ENCODE measurements at regions not wholly inside any gene's neighbourhood (a gene's known extent, or its start where the extent isn't known, plus 50 kb on each side); places are given as distances from the start of the nearest gene placed in this dataset.
"Not testable (repeated sequence)": the region's sequence is repeated elsewhere in the genome, so short reads cannot be mapped to it uniquely, and the experiment has no call there.

GRCh38 chr6:100228834-100229441, 234.9 kb upstream of the MCHR2 start:
- peak; percentile 65 for DNase-seq (ENCODE audit: low read depth)

GRCh38 chr6:100228437-100228833, 234.4 kb upstream of the MCHR2 start:
- DNase-seq (ENCODE audit: low read depth), result no peak

- no peak for DNase-seq (ENCODE audit: low read depth)
Measured at GRCh38 chr6:100226811-100227210, 232.8 kb upstream of the MCHR2 start.

GRCh38 chr6:100223952-100224351, 229.9 kb upstream of the MCHR2 start:
- DNase-seq (ENCODE audit: low read depth), result not testable (repeated sequence)

- DNase-seq (ENCODE audit: low read depth), result no peak
Measured at GRCh38 chr6:100220543-100220942, 226.5 kb upstream of the MCHR2 start.

GRCh38 chr6:100217225-100218012, 223.4 kb upstream of the MCHR2 start:
- DNase-seq (ENCODE audit: low read depth), result no peak

GRCh38 chr6:100216760-100217159, 222.7 kb upstream of the MCHR2 start:
- DNase-seq (ENCODE audit: low read depth), result no peak

- no peak for DNase-seq (ENCODE audit: low read depth)
Measured at GRCh38 chr6:100212131-100212530, 218.1 kb upstream of the MCHR2 start.

- peak; percentile 17 for DNase-seq (ENCODE audit: low read depth)
Measured at GRCh38 chr6:100210137-100211117, 216.4 kb upstream of the MCHR2 start.

- DNase-seq (ENCODE audit: low read depth), result no peak
Measured at GRCh38 chr6:100209323-100210136, 215.5 kb upstream of the MCHR2 start.

GRCh38 chr6:100203400-100203799, 209.4 kb upstream of the MCHR2 start:
- peak; percentile 97 for DNase-seq (ENCODE audit: low read depth)

- peak; percentile 99 for DNase-seq (ENCODE audit: low read depth)
Measured at GRCh38 chr6:100202417-100203194, 208.6 kb upstream of the MCHR2 start.

- not testable (repeated sequence) for DNase-seq (ENCODE audit: low read depth)
Measured at GRCh38 chr6:100196214-100196982, 202.4 kb upstream of the MCHR2 start.

- not testable (repeated sequence) for DNase-seq (ENCODE audit: low read depth)
Measured at GRCh38 chr6:100195244-100195643, 201.2 kb upstream of the MCHR2 start.

GRCh38 chr6:100194535-100194934, 200.5 kb upstream of the MCHR2 start:
- DNase-seq (ENCODE audit: low read depth), result no peak

- no peak for DNase-seq (ENCODE audit: low read depth)
Measured at GRCh38 chr6:100188754-100189153, 194.7 kb upstream of the MCHR2 start.

- peak; percentile 47 for DNase-seq (ENCODE audit: low read depth)
Measured at GRCh38 chr6:100186552-100186951, 192.5 kb upstream of the MCHR2 start.

- no peak for DNase-seq (ENCODE audit: low read depth)
Measured at GRCh38 chr6:100185615-100186014, 191.6 kb upstream of the MCHR2 start.

GRCh38 chr6:100184473-100184872, 190.4 kb upstream of the MCHR2 start:
- no peak for DNase-seq (ENCODE audit: low read depth)

- DNase-seq (ENCODE audit: low read depth), result no peak
Measured at GRCh38 chr6:100182313-100182712, 188.3 kb upstream of the MCHR2 start.

Measured in renal cortical epithelial cell (primary cell).